ENCODE measurements at regions not wholly inside any gene's neighbourhood (a gene's known extent, or its start where the extent isn't known, plus 50 kb on each side); places are given as distances from the start of the nearest gene placed in this dataset.
"Not testable (repeated sequence)": the region's sequence is repeated elsewhere in the genome, so short reads cannot be mapped to it uniquely, and the experiment has no call there.

- CTCF ChIA-PET: interaction anchor here (1.3 kb wide), 1 partner anchor 230 kb away, joined by 3 read pairs; no protein-coding TSS in a partner anchor
- no peak for DNase-seq (ENCODE audit: low read depth, low spot score)
- Histone ChIP-seq H2AFZ (ENCODE audit: low read depth, low read length) (no peak overlapping the region), H3K79me2 (ENCODE audit: control insufficient read depth, insufficient read depth, low read length) (no peaks in the 10 kb centered on the region), H3K4me1 (ENCODE audit: control insufficient read depth, extremely low read depth, insufficient read depth, low read length) (no peaks in the 10 kb centered on the region), H3K9ac (replicated peaks; ENCODE audit: extremely low read depth, insufficient read depth, low read length) (no peak overlapping the region), H3K27ac (ENCODE audit: insufficient read depth, low read depth, low read length) (no peak overlapping the region), H3K4me3 (replicated peaks in 1 of 3; ENCODE audit: insufficient read depth in 1 of 3, low read depth in 1 of 3, low read length in 3 of 3) (no peak overlapping the region), H4K20me1 (replicated peaks; ENCODE audit: control insufficient read depth, extremely low read depth, insufficient read depth, low read length) (no peaks in the 10 kb centered on the region), H3K4me2 (ENCODE audit: insufficient read depth, low read length) (no peak overlapping the region), H3K9me3 (replicated peaks; ENCODE audit: control insufficient read depth, insufficient read depth, low read length) (no peaks in the 10 kb centered on the region), H3K9me1 (replicated peaks; ENCODE audit: control insufficient read depth, extremely low read depth, insufficient read depth, low read length) (no peaks in the 10 kb centered on the region), H3K27me3 (ENCODE audit: control insufficient read depth in 2 of 2, insufficient read depth in 2 of 2, low read length in 2 of 2) (no peaks in the 10 kb centered on the region), H3K36me3 (ENCODE audit: control insufficient read depth in 2 of 2, extremely low read depth in 1 of 2, insufficient read depth in 2 of 2, low read length in 2 of 2) (no peaks in the 10 kb centered on the region)
- no peak for TF ChIP-seq CTCF (IDR thresholded peaks at IDR 0.05; ENCODE audit: extremely low read depth in 1 of 2, insufficient read depth in 1 of 2, low read depth in 1 of 2, low read length in 2 of 2)
- TF ChIP-seq EZH2 (IDR thresholded peaks at IDR 0.05; ENCODE audit: borderline replicate concordance, low read depth, low read length, severe bottlenecking): no peak
- TF ChIP-seq FOS (IDR thresholded peaks at IDR 0.05; ENCODE audit: borderline replicate concordance, insufficient read depth, low read length): no peak
- no peak for TF ChIP-seq POLR2AphosphoS5 (IDR thresholded peaks at IDR 0.05; ENCODE audit: insufficient read depth, low read depth, low read length)
- no peak for TF ChIP-seq MYC (IDR thresholded peaks at IDR 0.05; ENCODE audit: low read depth, low read length)
- TF ChIP-seq JUN (IDR thresholded peaks at IDR 0.05; ENCODE audit: borderline replicate concordance, insufficient read depth, insufficient read length, low read depth): no peak
- no peak for TF ChIP-seq GATA2 (IDR thresholded peaks at IDR 0.05; ENCODE audit: insufficient read depth, insufficient read length, low read depth, low read length)
- TF ChIP-seq MAX (IDR thresholded peaks at IDR 0.05; ENCODE audit: insufficient read depth, insufficient read length): no peak
- TF ChIP-seq POLR2A (IDR thresholded peaks at IDR 0.05; ENCODE audit: low read depth, low read length): no peak
- dilution Hi-C loops (cut with MboI; ENCODE audit: extremely low pct_ligation_motif_present, low sequenced_read_pairs): no loop called here
- no TSS peak for BruUV-seq (replicated peaks)
- POLR2A ChIA-PET: no interaction called here
- no peak for FAIRE-seq
- intact Hi-C loops (cut with micrococcal nuclease): loop anchor here (5.0 kb wide), 1 partner anchor 162 kb away; no protein-coding TSS in a partner anchor
Measured at GRCh38 chr3:153928851-153929250, 192.3 kb upstream of the ARHGEF26 start.

GRCh38 chr3:153933481-153933880 lies 187.7 kb upstream of the ARHGEF26 start:
- H3K4me3 ChIP-seq (replicated peaks in 1 of 3; ENCODE audit: insufficient read depth in 1 of 3, low read depth in 1 of 3, low read length in 3 of 3); H3K4me2 ChIP-seq (ENCODE audit: insufficient read depth, low read length); H3K36me3 ChIP-seq (ENCODE audit: control insufficient read depth in 2 of 2, extremely low read depth in 1 of 2, insufficient read depth in 2 of 2, low read length in 2 of 2); H3K27ac ChIP-seq (ENCODE audit: insufficient read depth, low read depth, low read length); H2AFZ ChIP-seq (ENCODE audit: low read depth, low read length); H3K27me3 ChIP-seq (ENCODE audit: control insufficient read depth in 2 of 2, insufficient read depth in 2 of 2, low read length in 2 of 2); FAIRE-seq; H3K4me1 ChIP-seq (ENCODE audit: control insufficient read depth, extremely low read depth, insufficient read depth, low read length); CTCF ChIA-PET; H3K9me1 ChIP-seq (replicated peaks; ENCODE audit: control insufficient read depth, extremely low read depth, insufficient read depth, low read length); intact Hi-C loops (cut with micrococcal nuclease); BruUV-seq (replicated peaks); POLR2A ChIA-PET; H3K79me2 ChIP-seq (ENCODE audit: control insufficient read depth, insufficient read depth, low read length); dilution Hi-C loops (cut with MboI; ENCODE audit: extremely low pct_ligation_motif_present, low sequenced_read_pairs); H3K9me3 ChIP-seq (replicated peaks; ENCODE audit: control insufficient read depth, insufficient read depth, low read length); H4K20me1 ChIP-seq (replicated peaks; ENCODE audit: control insufficient read depth, extremely low read depth, insufficient read depth, low read length); DNase-seq (ENCODE audit: low read depth, low spot score); H3K9ac ChIP-seq (replicated peaks; ENCODE audit: extremely low read depth, insufficient read depth, low read length): not testable (repeated sequence)
